Activated CD8-positive, alpha-beta memory T cell treated with anti-CD3 and anti-CD28 coated beads, Interleukin-2, amount 50 U/mL, for 4 hours (primary cell): ENCODE measurements at regions not wholly inside any gene's neighbourhood (a gene's known extent, or its start where the extent isn't known, plus 50 kb on each side); places are given as distances from the start of the nearest gene placed in this dataset.
"Not testable (repeated sequence)": the region's sequence is repeated elsewhere in the genome, so short reads cannot be mapped to it uniquely, and the experiment has no call there.

Experiments used
- DNase-seq: peaks from one replicate; pipeline ENCODE4 v3.0.0-alpha.2; 2020

- DNase-seq, result no peak
These were observed 362.9 kb downstream of the SMOC2 start for GRCh38 chr6:168803874-168804273.

GRCh38 chr6:168799067-168799466 is 358.1 kb downstream of the SMOC2 start:
- no peak for DNase-seq

GRCh38 chr6:168796106-168796505 is 355.1 kb downstream of the SMOC2 start:
- no peak for DNase-seq

- not testable (repeated sequence) for DNase-seq
These were observed 354.6 kb downstream of the SMOC2 start for GRCh38 chr6:168795611-168796010.

GRCh38 chr6:168794491-168794890 is 353.5 kb downstream of the SMOC2 start:
- no peak for DNase-seq

- no peak for DNase-seq
These were observed 352.7 kb downstream of the SMOC2 start for GRCh38 chr6:168793649-168794048.

- no peak for DNase-seq
These were observed 350.9 kb downstream of the SMOC2 start for GRCh38 chr6:168791917-168792316.

- no peak for DNase-seq
These were observed 348.7 kb downstream of the SMOC2 start for GRCh38 chr6:168789699-168790098.

- DNase-seq, result no peak
These were observed 344.9 kb downstream of the SMOC2 start for GRCh38 chr6:168785720-168786511.

GRCh38 chr6:168784426-168784825 is 343.4 kb downstream of the SMOC2 start:
- DNase-seq, result no peak

GRCh38 chr6:168783720-168784119 is 342.7 kb downstream of the SMOC2 start:
- DNase-seq, result no peak

- no peak for DNase-seq
These were observed 341.3 kb downstream of the SMOC2 start for GRCh38 chr6:168782187-168782751.

GRCh38 chr6:168778201-168778600 is 337.2 kb downstream of the SMOC2 start:
- DNase-seq, result no peak

GRCh38 chr6:168774381-168774780 is 333.4 kb downstream of the SMOC2 start:
- no peak for DNase-seq

- DNase-seq, result no peak
These were observed 332.8 kb downstream of the SMOC2 start for GRCh38 chr6:168773788-168774187.

GRCh38 chr6:168765752-168766151 is 324.8 kb downstream of the SMOC2 start:
- no peak for DNase-seq

- no peak for DNase-seq
These were observed 315.1 kb downstream of the SMOC2 start for GRCh38 chr6:168756009-168756634.

- no peak for DNase-seq
These were observed 305.7 kb downstream of the SMOC2 start for GRCh38 chr6:168746643-168747042.

GRCh38 chr6:168746013-168746412 is 305.0 kb downstream of the SMOC2 start:
- DNase-seq, result no peak

- no peak for DNase-seq
These were observed 303.9 kb downstream of the SMOC2 start for GRCh38 chr6:168744861-168745260.

- DNase-seq, result no peak
These were observed 301.2 kb downstream of the SMOC2 start for GRCh38 chr6:168741942-168742782.

- no peak for DNase-seq
These were observed 300.3 kb downstream of the SMOC2 start for GRCh38 chr6:168741305-168741704.

GRCh38 chr6:168739381-168739780 is 298.4 kb downstream of the SMOC2 start:
- no peak for DNase-seq
